Activated T-cell treated with anti-CD3 and anti-CD28 coated beads, Interleukin-2, amount 50 U/mL, for 4 hours (primary cell): ENCODE measurements at regions not wholly inside any gene's neighbourhood (a gene's known extent, or its start where the extent isn't known, plus 50 kb on each side); places are given as distances from the start of the nearest gene placed in this dataset.
"Not testable (repeated sequence)": the region's sequence is repeated elsewhere in the genome, so short reads cannot be mapped to it uniquely, and the experiment has no call there.

Source experiments
- ATAC-seq, 2 donors: fragments of 200-7000 bp; cut with Tn5 transposase; one replicate each; pipeline ENCODE4 v1.10.0; 2021
- DNase-seq: peaks from one replicate; pipeline ENCODE4 v3.0.0-alpha.2; 2020
- H3K27me3 Mint-ChIP-seq: one replicate; pipeline ENCODE4 v1.8.0; 2021; ENCODE audit warnings: low read depth, mixed read lengths
- H3K36me3 Mint-ChIP-seq: one replicate; pipeline ENCODE4 v1.8.0; 2022; ENCODE audit warnings: mixed read lengths; ENCODE audit not compliant: insufficient read depth
- H3K4me1 Mint-ChIP-seq: one replicate; pipeline ENCODE4 v1.8.0; 2021; ENCODE audit warnings: low read depth, mixed read lengths
- H3K4me3 Mint-ChIP-seq: one replicate; pipeline ENCODE4 v1.8.0; 2021; ENCODE audit warnings: mild to moderate bottlenecking, moderate library complexity, mixed read lengths
- H3K9me3 Mint-ChIP-seq: one replicate; pipeline ENCODE4 v1.8.0; 2021; ENCODE audit warnings: mixed read lengths

DNA sequence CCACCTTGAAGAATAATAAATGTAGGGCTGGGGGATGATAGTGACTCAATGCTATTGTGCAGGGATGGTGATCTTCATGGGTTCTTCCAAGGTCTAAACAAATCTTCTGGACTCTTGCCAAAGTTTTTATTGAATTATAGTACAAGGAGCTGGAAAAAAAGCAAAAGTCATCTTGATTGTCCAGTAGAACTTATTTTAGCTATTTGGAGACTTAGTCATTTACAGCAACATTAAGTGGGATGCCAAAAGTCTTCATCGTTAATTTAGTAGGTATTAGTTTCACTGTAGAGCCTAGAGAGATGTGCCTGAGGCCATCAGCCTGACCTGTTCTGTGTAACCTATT lies 212.9 kb upstream of the TBX18 start:
- Mint-ChIP-seq H3K36me3 (no peaks in the 10 kb centered on the region), H3K4me3 (no peak overlapping the region), H3K9me3 (no peaks in the 10 kb centered on the region), H3K27me3 (no peaks in the 10 kb centered on the region), H3K4me1 (no peaks in the 10 kb centered on the region)
- no peak for ATAC-seq
- no peak for DNase-seq

DNA sequence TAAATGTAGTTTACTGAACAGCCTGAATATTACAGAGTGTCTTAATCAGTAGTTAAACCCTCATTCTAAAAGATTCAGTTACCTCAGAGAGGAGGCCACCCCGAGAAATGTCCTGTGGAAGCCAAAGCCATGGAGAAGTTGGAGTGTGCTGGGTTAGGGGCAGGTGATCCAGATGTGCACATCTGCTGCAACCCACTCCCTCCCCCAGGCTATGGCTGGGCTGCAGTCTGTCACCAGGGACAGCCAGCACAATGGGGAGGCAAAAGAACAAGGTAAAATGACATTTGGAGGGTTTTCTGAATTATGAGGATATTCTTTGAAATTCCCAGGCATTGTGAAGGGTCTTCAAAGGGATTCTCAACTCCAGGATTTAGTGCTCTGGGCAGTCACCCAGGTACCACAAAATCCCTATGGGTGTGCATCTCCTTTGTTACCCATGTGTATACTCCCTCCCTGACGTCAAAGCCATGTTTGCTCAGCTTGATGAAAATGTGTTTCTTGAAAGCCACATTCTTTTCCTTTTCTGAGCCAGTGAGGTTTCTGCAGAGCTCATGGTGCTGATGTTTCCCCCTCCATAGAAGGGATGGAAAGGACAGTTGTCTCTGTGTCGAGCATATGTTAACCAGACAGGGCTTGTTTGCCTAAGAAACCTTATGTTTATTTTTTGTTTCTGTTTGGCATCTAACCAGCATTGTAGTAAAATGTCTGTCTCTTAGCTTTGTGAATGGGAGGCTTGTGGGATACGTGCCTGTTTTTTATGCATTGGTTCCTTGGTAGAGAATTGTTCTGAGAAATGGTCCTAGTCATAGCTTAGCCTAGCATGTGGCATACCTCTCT lies 212.3 kb upstream of the TBX18 start:
- no peaks in the 10 kb centered on the region for H3K27me3 Mint-ChIP-seq
- ATAC-seq (no peak), DNase-seq (no peak)
- no peak overlapping the region for H3K4me3 Mint-ChIP-seq
- no peaks in the 10 kb centered on the region for H3K9me3 Mint-ChIP-seq
- no peaks in the 10 kb centered on the region for H3K4me1 Mint-ChIP-seq
- no peaks in the 10 kb centered on the region for H3K36me3 Mint-ChIP-seq

DNA sequence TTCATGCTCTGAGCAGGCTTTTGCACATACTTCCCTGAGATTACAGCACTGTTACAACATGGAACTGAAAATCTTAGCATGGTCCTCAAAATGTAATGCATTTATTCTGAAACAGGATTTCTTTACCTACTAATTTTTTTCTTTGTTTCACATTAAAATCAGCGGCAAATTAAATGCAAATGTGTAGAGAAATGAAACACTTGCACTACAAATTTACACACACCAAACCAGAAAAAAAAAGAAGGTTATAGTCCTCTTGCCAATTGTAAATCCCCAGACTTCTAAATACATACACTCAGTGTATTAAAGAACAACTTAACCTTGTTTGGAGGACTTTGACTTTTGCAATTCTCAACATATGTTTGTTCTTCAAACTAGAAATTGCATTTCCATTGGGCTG lies 210.9 kb upstream of the TBX18 start:
- H3K4me3 Mint-ChIP-seq: no peak overlapping the region
- H3K27me3 Mint-ChIP-seq: no peaks in the 10 kb centered on the region
- ATAC-seq: no peak
- DNase-seq: no peak
- no peaks in the 10 kb centered on the region for H3K36me3 Mint-ChIP-seq
- H3K4me1 Mint-ChIP-seq: no peaks in the 10 kb centered on the region
- H3K9me3 Mint-ChIP-seq: no peaks in the 10 kb centered on the region

DNA sequence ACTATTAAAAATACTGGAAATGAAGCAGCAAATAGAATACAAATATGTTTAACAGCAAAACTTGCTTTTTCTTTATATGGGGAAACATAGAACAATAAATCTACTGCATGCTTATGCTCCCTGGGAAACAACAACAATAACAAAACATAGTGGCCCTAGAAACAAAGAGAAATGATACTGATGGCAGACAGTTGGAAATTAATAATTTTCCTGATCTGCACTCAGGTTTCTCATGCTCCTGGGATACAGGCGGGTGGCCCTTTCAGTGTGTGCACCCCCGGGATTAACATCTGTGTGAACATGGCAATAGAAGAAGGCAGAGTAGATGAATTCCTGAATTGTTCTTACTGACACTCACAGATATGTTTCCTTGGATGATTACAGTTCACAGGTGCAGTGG lies 209.2 kb upstream of the TBX18 start:
- Mint-ChIP-seq H3K4me1 (no peaks in the 10 kb centered on the region), H3K36me3 (no peaks in the 10 kb centered on the region), H3K4me3 (no peak overlapping the region), H3K27me3 (no peaks in the 10 kb centered on the region), H3K9me3 (no peaks in the 10 kb centered on the region)
- no peak for ATAC-seq
- DNase-seq: no peak

DNA sequence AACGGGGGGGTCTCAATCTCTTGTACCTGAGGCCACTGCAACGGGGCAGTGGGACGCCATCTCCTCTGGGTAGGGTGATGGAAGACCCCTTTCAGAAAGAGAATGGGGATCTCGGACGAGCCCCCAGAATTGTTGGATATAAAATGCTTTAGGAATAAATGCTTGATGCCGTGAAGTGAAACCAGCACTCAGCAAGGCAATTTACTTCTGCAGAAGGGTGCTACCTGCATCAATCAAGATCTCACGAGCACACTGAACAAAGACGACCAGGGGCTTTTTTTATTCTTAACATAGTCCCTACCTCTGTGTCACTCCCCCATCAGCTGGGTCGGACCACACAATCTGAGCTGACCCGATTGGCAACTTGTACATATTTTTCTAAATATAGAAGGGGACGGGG lies 203.6 kb upstream of the TBX18 start:
- H3K9me3 Mint-ChIP-seq: peaks cover 23% of the 10 kb centered on the region
- no peak for ATAC-seq

DNA sequence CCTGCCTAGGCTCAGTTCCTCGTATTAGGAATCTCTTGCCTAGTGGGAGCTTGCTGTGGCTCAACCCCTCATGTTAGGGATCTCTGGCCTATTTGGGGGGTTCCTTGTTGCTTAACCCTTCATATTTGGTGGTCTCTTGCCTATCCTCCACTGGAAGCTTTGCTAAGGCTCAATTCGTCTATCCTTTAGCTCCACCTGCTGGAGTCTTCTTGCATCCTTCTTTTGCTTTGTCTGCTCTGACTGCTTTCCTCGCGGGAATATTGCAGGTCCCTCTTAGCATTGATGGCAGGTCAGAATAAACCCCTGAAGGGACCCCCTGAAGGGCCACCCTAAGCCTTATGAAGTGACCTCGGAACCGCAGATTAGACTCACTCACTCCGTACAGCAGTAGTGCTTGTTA lies 203.0 kb upstream of the TBX18 start:
- H3K4me3 Mint-ChIP-seq: no peak overlapping the region
- no peak for DNase-seq
- H3K27me3 Mint-ChIP-seq: no peaks in the 10 kb centered on the region
- H3K4me1 Mint-ChIP-seq: no peaks in the 10 kb centered on the region
- ATAC-seq: no peak
- H3K9me3 Mint-ChIP-seq: peaks cover 23% of the 10 kb centered on the region
- H3K36me3 Mint-ChIP-seq: no peaks in the 10 kb centered on the region

More for the DNA sequence above, 203.6 kb upstream of the TBX18 start:
- no peaks in the 10 kb centered on the region for H3K36me3 Mint-ChIP-seq
- no peak for DNase-seq
- H3K4me1 Mint-ChIP-seq: no peaks in the 10 kb centered on the region
- H3K4me3 Mint-ChIP-seq: no peak overlapping the region
- no peaks in the 10 kb centered on the region for H3K27me3 Mint-ChIP-seq

DNA sequence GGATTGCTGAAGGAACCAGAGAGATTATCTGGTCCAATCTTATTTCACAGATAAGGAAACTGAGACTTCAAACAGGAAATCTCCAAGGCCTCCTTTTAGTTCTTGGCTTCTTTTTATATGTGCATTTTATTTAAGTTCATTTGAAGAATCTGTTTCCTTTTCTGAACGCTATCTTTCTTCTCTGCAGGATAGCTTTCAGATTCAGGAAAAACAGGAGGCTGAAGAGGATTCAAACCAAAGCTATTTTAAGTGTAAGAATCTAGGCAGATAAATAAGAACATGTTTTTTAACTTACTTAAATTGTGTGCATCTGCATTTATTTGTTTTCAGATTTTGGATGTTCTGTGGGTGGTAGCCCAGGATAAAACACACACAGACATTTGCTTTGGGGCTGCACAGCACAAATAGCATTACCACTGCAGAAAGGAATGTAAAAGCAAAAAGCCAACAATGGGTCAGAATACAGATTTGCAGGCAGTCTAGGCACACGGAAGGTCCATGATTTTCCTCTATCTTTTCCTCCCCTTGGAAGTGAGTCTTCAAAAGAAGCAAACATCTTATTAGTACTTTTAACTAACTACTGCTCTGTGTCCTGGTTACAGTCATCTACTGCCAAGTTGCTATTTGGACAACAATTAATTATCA lies 188.8 kb upstream of the TBX18 start:
- ATAC-seq (no peak), DNase-seq (no peak)
- no peaks in the 10 kb centered on the region for H3K36me3 Mint-ChIP-seq
- H3K9me3 Mint-ChIP-seq: peaks cover 8% of the 10 kb centered on the region
- no peaks in the 10 kb centered on the region for H3K4me1 Mint-ChIP-seq
- no peaks in the 10 kb centered on the region for H3K27me3 Mint-ChIP-seq
- H3K4me3 Mint-ChIP-seq: no peak overlapping the region

DNA sequence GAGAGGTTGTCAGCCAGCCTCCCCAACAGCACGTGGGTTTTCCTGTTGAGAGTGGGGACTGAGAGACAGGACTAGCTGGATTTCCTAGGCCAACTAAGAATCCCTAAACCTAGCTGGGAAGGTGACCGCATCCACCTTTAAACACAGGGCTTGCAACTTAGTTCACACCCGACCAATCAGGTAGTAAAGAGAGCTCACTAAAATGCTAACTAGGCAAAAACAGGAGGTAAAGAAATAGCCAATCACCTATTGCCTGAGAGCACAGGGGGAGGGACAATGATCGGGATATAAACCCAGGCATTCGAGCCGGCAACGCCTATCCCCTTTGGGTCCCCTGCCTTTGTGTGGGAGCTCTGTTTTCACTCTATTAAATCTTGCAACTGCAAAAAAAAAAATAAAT lies 180.5 kb upstream of the TBX18 start:
- H3K9me3 Mint-ChIP-seq, H3K4me3 Mint-ChIP-seq, DNase-seq, H3K27me3 Mint-ChIP-seq, ATAC-seq, H3K36me3 Mint-ChIP-seq, H3K4me1 Mint-ChIP-seq: not testable (repeated sequence)

DNA sequence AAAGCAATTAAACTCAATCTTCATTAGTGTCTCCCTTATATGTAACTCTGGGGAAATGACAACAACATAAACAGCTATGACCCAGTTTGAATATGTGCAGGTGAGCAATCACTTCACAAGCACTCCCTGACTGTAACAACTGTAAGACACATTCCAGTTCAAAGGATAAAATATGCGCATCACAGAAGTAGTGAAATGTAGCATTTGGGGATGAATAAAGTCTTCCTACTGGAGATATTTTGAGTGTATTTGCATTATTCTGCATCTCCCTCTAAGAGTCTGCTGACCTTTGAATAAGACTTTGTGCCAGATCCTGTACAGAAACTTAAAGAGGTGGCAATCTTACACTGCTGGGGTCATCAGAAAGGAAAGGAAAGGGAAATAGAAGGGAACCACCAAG lies 179.5 kb upstream of the TBX18 start:
- no peak for DNase-seq
- H3K4me1 Mint-ChIP-seq: no peaks in the 10 kb centered on the region
- H3K4me3 Mint-ChIP-seq: no peak overlapping the region
- no peaks in the 10 kb centered on the region for H3K36me3 Mint-ChIP-seq
- ATAC-seq: no peak
- no peaks in the 10 kb centered on the region for H3K27me3 Mint-ChIP-seq
- H3K9me3 Mint-ChIP-seq: peaks cover 2% of the 10 kb centered on the region

DNA sequence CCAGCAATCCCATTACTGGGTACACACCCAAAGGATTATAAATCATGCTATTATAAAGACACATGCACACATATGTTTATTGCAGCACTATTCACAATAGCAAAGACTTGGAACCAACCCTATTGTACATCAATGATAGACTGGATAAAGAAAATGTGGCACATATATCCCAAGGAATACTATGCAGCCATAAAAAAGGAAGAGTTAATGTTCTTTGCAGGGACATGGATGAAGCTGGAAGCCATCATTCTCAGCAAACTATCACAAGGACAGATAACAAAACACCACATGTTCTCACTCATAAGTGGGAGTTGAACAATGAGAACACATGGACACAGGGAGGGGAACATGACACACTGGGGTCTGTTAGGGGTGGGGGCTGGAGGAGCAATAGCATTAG lies 177.2 kb upstream of the TBX18 start:
- DNase-seq, H3K4me3 Mint-ChIP-seq, H3K9me3 Mint-ChIP-seq, H3K36me3 Mint-ChIP-seq, ATAC-seq, H3K4me1 Mint-ChIP-seq, H3K27me3 Mint-ChIP-seq: not testable (repeated sequence)

DNA sequence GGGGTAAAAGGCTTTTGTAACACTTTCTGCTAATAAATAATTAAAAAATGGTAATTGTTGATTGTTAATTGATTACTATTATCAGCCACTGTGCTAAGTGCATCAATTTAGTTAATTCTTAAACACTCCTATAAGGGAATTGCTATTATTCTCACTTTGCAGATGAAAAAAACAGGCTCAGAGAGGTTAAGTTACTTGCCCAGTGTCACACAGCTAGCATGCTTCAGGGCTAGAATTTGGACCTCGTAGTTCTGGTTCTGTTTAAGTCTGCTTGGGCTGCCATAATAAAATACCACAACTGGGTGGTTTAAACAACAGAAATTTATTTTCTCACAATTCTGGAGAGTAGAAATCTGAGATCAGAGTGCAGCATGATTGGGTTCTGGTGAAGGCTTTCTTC lies 164.8 kb upstream of the TBX18 start:
- no peaks in the 10 kb centered on the region for H3K27me3 Mint-ChIP-seq
- H3K9me3 Mint-ChIP-seq: no peaks in the 10 kb centered on the region
- H3K4me1 Mint-ChIP-seq: no peaks in the 10 kb centered on the region
- H3K36me3 Mint-ChIP-seq: no peaks in the 10 kb centered on the region
- no peak overlapping the region for H3K4me3 Mint-ChIP-seq
- no peak for DNase-seq
- ATAC-seq: no peak

DNA sequence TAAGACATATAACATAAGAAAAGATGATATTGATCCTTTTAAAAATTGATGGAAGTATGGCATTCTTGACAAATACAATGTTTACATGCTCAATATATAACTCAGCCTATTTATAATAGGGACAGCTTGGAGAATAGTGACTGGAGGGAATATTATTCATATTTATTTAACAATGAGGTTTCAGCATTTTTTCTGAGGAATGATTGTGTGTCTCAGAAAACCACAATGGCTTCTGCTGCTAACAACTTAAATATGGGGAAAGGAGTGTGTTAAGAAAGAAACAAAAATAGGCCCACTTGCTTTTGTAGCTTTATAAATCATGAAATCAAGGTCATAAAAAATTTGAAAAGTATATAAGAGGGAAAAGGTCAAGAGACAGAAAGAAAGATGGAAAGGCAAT lies 163.2 kb upstream of the TBX18 start:
- H3K9me3 Mint-ChIP-seq: no peaks in the 10 kb centered on the region
- DNase-seq (no peak), ATAC-seq (no peak)
- H3K4me3 Mint-ChIP-seq: no peak overlapping the region
- H3K36me3 Mint-ChIP-seq: no peaks in the 10 kb centered on the region
- no peaks in the 10 kb centered on the region for H3K4me1 Mint-ChIP-seq
- H3K27me3 Mint-ChIP-seq: no peaks in the 10 kb centered on the region

DNA sequence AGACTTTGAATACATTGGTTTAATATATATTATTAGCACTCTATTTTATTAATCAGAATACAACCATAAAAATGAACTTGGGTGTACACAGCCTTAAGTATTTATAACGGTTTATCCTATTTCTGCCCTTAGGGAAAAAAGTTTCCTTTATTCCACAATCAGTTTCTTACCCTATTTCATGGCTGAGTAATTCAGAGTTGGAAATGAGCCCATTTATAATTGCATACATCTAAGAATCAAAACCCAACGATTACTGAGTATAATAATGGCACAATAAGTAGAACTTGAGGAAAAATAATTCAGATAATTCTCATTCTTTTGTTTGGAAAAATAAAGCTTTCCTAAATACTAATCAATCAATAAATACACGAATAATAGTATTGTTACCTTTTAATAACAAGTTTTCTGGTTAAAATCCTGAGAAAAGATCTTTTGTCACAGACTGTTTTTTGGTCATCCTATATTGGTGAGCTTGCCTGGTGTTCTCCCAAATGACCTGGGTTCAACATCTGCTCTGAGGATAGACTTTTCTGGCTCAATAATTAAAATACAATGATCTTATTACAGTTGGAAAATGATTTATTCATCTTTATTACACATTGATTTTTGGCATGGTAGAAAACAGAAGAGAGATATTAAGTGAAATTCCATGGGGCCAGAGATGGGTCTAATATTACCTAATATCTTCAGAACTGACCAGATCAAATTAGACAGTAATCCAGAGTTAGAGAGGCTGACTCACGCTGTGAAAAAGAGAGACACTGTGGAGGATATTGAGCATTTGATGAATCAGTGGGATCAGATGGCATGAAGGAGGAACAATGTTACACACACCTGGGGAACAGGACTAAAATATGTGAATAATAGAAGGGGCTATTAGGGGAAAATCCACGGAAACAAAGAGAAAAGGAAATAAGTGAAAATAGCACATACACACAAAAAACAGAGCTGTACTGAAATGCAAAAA lies 162.1 kb upstream of the TBX18 start:
- Mint-ChIP-seq H3K4me3 (no peak overlapping the region), H3K4me1 (no peaks in the 10 kb centered on the region), H3K27me3 (no peaks in the 10 kb centered on the region), H3K36me3 (no peaks in the 10 kb centered on the region), H3K9me3 (no peaks in the 10 kb centered on the region)
- no peak for DNase-seq
- ATAC-seq: no peak

DNA sequence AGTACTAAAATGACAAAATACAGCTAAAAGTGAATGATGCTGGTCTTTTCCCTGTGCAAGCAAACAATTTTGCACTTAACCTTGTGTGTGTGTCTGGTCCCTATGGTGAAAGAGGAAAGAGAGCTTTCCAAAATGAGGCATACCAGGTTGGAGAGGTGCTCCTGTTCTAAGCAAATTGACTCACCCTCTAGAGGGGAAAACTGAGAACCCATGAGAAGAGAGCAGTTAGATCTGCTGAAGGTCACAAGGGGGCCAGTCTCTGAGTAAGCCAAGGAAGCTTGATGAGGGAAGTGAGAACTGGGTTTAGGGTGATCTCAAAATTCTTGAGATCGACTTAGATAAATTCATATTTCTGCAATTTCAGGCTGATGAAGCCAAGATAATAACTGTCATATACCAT lies 157.5 kb upstream of the TBX18 start:
- H3K27me3 Mint-ChIP-seq: no peaks in the 10 kb centered on the region
- H3K36me3 Mint-ChIP-seq: no peaks in the 10 kb centered on the region
- no peaks in the 10 kb centered on the region for H3K4me1 Mint-ChIP-seq
- H3K4me3 Mint-ChIP-seq: no peak overlapping the region
- no peak for ATAC-seq
- no peak for DNase-seq
- no peaks in the 10 kb centered on the region for H3K9me3 Mint-ChIP-seq
